ENCODE measurements at regions not wholly inside any gene's neighbourhood (a gene's known extent, or its start where the extent isn't known, plus 50 kb on each side); places are given as distances from the start of the nearest gene placed in this dataset.

DNA sequence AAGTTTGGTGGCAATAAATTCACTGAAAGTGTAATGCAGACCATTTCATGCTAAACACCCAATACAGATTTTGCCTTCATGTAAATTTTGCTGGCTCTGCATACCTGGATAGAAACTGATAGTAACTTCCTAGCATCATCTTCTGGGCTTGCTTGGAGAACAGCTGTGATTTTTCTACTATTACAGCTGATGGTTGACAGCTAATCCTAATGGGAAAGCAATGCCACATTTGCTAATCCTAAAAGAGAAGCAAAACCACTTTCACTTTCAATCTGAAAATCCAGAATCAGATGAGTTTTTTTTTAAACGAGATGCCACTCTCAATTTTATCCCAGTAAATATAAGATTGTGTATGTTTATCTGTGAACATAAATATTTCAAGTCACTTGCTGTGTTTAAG is 1035.9 kb downstream of the TRHDE start:
- no peak overlapping the region for H2AFZ ChIP-seq (ENCODE audit: insufficient read depth, low read depth, low read length, poor library complexity, severe bottlenecking)
- H3K27ac ChIP-seq (ENCODE audit: low read length in 2 of 2): no peak overlapping the region
- H3K36me3 ChIP-seq (replicated peaks in 1 of 2; ENCODE audit: control extremely low read depth in 1 of 2, control insufficient read depth in 1 of 2, extremely low read depth in 1 of 2, insufficient read depth in 2 of 2, low read length in 1 of 2): no peaks in the 10 kb centered on the region
- H4K20me1 ChIP-seq (ENCODE audit: control insufficient read depth, insufficient read depth, low read length, poor library complexity, severe bottlenecking): no peaks in the 10 kb centered on the region
- DNase-seq: no peak
- Mint-ChIP-seq H3K9me3 (ENCODE audit: insufficient read depth) (no peaks in the 10 kb centered on the region), H3K27ac (no peak overlapping the region), H3K27me3 (no peaks in the 10 kb centered on the region), H3K4me3 (no peak overlapping the region), H3K4me1 (no peaks in the 10 kb centered on the region)
- ChIA-PET CTCF (no interaction called here), POLR2A (no interaction called here)
- no peaks in the 10 kb centered on the region for H3K27me3 ChIP-seq (replicated peaks in 1 of 4; ENCODE audit: control extremely low read depth in 1 of 4, control insufficient read depth in 3 of 4, insufficient read depth in 4 of 4, low read length in 3 of 4)
- H3K4me2 ChIP-seq (replicated peaks; ENCODE audit: low read depth, low read length, poor library complexity, severe bottlenecking): no peak overlapping the region
- TF ChIP-seq, protein P1, sequence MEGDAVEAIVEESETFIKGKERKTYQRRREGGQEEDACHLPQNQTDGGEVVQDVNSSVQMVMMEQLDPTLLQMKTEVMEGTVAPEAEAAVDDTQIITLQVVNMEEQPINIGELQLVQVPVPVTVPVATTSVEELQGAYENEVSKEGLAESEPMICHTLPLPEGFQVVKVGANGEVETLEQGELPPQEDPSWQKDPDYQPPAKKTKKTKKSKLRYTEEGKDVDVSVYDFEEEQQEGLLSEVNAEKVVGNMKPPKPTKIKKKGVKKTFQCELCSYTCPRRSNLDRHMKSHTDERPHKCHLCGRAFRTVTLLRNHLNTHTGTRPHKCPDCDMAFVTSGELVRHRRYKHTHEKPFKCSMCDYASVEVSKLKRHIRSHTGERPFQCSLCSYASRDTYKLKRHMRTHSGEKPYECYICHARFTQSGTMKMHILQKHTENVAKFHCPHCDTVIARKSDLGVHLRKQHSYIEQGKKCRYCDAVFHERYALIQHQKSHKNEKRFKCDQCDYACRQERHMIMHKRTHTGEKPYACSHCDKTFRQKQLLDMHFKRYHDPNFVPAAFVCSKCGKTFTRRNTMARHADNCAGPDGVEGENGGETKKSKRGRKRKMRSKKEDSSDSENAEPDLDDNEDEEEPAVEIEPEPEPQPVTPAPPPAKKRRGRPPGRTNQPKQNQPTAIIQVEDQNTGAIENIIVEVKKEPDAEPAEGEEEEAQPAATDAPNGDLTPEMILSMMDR (IDR thresholded peaks at IDR 0.05): no peak
- no peak for TF ChIP-seq EZH2 (IDR thresholded peaks at IDR 0.05; ENCODE audit: borderline replicate concordance, insufficient read depth, low read depth, low read length, poor library complexity, severe bottlenecking)
- ATAC-seq (ENCODE audit: low read depth): no peak
- no peak overlapping the region for H3K4me3 ChIP-seq (ENCODE audit: control extremely low read depth in 1 of 5, extremely low read depth in 1 of 5, insufficient read depth in 1 of 5, low read depth in 2 of 5, low read length in 4 of 5)
- WGBS (ENCODE audit: insufficient coverage): no CpG with 5 or more reads among the region's 1 CpG
- H3K9ac ChIP-seq (ENCODE audit: low read length): no peak overlapping the region
- no peaks in the 10 kb centered on the region for H3K79me2 ChIP-seq (ENCODE audit: control insufficient read depth, insufficient read depth, low read length)
- intact Hi-C loops (cut with micrococcal nuclease): no loop called here
- H3K4me1 ChIP-seq (ENCODE audit: control insufficient read depth in 2 of 2, insufficient read depth in 2 of 2, low read length in 2 of 2): no peaks in the 10 kb centered on the region
- H3K9me3 ChIP-seq (ENCODE audit: control extremely low read depth in 1 of 3, control insufficient read depth in 2 of 3, insufficient read depth in 1 of 3, low read length in 2 of 3): peaks cover 0 to 3% (median 0%) of the 10 kb centered on the region in 3 donors

DNA sequence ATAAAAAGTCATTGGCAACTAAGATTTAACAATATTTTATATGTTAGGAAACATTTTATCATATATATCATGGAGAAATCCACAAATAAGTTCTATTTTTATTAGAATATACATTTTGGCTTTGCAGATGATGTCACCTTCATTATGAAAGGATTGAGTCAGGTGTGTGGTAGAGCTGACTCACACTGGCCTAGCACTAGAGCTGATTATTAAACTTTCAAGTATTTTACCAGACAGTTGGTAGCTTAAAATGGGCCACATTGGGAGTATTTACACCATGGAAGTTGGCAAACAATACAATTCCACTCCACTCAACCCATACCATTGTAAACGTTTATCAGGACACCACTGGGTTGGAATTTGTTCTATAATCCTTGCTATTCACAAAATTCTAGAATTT is 1036.6 kb downstream of the TRHDE start:
- Histone ChIP-seq H3K36me3 (replicated peaks in 1 of 2; ENCODE audit: control extremely low read depth in 1 of 2, control insufficient read depth in 1 of 2, extremely low read depth in 1 of 2, insufficient read depth in 2 of 2, low read length in 1 of 2) (no peaks in the 10 kb centered on the region), H3K9me3 (ENCODE audit: control extremely low read depth in 1 of 3, control insufficient read depth in 2 of 3, insufficient read depth in 1 of 3, low read length in 2 of 3) (peaks cover 0 to 3% (median 0%) of the 10 kb centered on the region in 3 donors), H3K27ac (ENCODE audit: low read length in 2 of 2) (no peak overlapping the region), H3K27me3 (replicated peaks in 1 of 4; ENCODE audit: control extremely low read depth in 1 of 4, control insufficient read depth in 3 of 4, insufficient read depth in 4 of 4, low read length in 3 of 4) (no peaks in the 10 kb centered on the region), H3K4me2 (replicated peaks; ENCODE audit: low read depth, low read length, poor library complexity, severe bottlenecking) (no peak overlapping the region), H3K9ac (ENCODE audit: low read length) (no peak overlapping the region), H3K4me3 (ENCODE audit: control extremely low read depth in 1 of 5, extremely low read depth in 1 of 5, insufficient read depth in 1 of 5, low read depth in 2 of 5, low read length in 4 of 5) (no peak overlapping the region), H3K79me2 (ENCODE audit: control insufficient read depth, insufficient read depth, low read length) (no peaks in the 10 kb centered on the region), H4K20me1 (ENCODE audit: control insufficient read depth, insufficient read depth, low read length, poor library complexity, severe bottlenecking) (no peaks in the 10 kb centered on the region), H2AFZ (ENCODE audit: insufficient read depth, low read depth, low read length, poor library complexity, severe bottlenecking) (no peak overlapping the region), H3K4me1 (ENCODE audit: control insufficient read depth in 2 of 2, insufficient read depth in 2 of 2, low read length in 2 of 2) (no peaks in the 10 kb centered on the region)
- H3K27me3 Mint-ChIP-seq: no peaks in the 10 kb centered on the region
- DNase-seq (no peak), ATAC-seq (ENCODE audit: low read depth) (no peak)
- H3K4me1 Mint-ChIP-seq: no peaks in the 10 kb centered on the region
- TF ChIP-seq, protein P1 (IDR thresholded peaks at IDR 0.05): no peak
- TF ChIP-seq EZH2 (IDR thresholded peaks at IDR 0.05; ENCODE audit: borderline replicate concordance, insufficient read depth, low read depth, low read length, poor library complexity, severe bottlenecking): no peak
- WGBS (ENCODE audit: insufficient coverage): no CpG with 5 or more reads among the region's 1 CpG
- ChIA-PET POLR2A (no interaction called here), CTCF (no interaction called here)
- no peaks in the 10 kb centered on the region for H3K9me3 Mint-ChIP-seq (ENCODE audit: insufficient read depth)
- intact Hi-C loops (cut with micrococcal nuclease): no loop called here
- H3K27ac Mint-ChIP-seq: no peak overlapping the region
- H3K4me3 Mint-ChIP-seq: no peak overlapping the region

Data from B cell (primary cell).